ENCODE measurements at regions not wholly inside any gene's neighbourhood (a gene's known extent, or its start where the extent isn't known, plus 50 kb on each side); places are given as distances from the start of the nearest gene placed in this dataset.

DNA sequence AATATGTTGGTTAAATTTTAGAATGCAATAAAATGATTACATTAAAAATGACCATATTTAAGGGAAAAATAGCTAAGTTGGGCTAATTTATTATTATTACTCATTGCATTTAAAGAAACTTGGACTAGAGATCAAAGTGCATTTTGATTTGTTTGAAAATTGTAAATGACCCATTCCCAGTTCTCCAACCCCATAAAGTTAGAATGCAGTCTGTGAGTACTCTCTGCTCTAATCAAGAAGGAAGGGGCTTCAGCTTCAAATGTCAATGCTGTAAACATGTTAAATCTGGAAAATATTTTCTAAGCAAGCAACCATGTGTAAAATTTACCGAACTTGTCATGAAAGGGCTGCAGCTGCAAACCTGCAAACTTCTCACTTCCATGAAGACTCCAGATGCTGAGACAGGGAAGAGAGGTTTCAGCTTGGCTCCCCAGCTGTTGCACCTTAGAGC is 232.7 kb downstream of the TTLL7 start:
- TF ChIP-seq, protein P1, sequence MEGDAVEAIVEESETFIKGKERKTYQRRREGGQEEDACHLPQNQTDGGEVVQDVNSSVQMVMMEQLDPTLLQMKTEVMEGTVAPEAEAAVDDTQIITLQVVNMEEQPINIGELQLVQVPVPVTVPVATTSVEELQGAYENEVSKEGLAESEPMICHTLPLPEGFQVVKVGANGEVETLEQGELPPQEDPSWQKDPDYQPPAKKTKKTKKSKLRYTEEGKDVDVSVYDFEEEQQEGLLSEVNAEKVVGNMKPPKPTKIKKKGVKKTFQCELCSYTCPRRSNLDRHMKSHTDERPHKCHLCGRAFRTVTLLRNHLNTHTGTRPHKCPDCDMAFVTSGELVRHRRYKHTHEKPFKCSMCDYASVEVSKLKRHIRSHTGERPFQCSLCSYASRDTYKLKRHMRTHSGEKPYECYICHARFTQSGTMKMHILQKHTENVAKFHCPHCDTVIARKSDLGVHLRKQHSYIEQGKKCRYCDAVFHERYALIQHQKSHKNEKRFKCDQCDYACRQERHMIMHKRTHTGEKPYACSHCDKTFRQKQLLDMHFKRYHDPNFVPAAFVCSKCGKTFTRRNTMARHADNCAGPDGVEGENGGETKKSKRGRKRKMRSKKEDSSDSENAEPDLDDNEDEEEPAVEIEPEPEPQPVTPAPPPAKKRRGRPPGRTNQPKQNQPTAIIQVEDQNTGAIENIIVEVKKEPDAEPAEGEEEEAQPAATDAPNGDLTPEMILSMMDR (IDR thresholded peaks at IDR 0.05), result no peak
- TF ChIP-seq POLR2A (IDR thresholded peaks at IDR 0.05), result no peak

Measured in right lobe of liver (tissue), 4 donors.